Liver (tissue), 7 donors: ENCODE measurements at regions not wholly inside any gene's neighbourhood (a gene's known extent, or its start where the extent isn't known, plus 50 kb on each side); places are given as distances from the start of the nearest gene placed in this dataset.

Experiments
- DNase-seq: peaks from one replicate; pipeline ENCODE4 v3.0.0-alpha.2; 2017; ENCODE audit warnings: low spot score
- H3K27ac ChIP-seq, 2 donors: one replicate each; pipeline ENCODE4 v1.7.0; 2013; ENCODE audit warnings: inconsistent platforms in 2 of 2, low read length in 2 of 2, control low read depth in 1 of 2, low read depth in 1 of 2, mild to moderate bottlenecking in 1 of 2
- H3K27me3 ChIP-seq, 4 donors: one replicate each; pipeline versions ENCODE4 v1.6.1 to v1.7.0; 2013; ENCODE audit warnings: low read length in 3 of 4, inconsistent platforms in 1 of 4, mild to moderate bottlenecking in 1 of 4, moderate library complexity in 1 of 4; ENCODE audit not compliant: control insufficient read depth in 4 of 4, insufficient read depth in 4 of 4
- H3K36me3 ChIP-seq, 4 donors: one replicate each; pipeline versions ENCODE4 v1.6.1 to v1.7.0; 2013; ENCODE audit warnings: low read length in 3 of 4, mild to moderate bottlenecking in 3 of 4, low read depth in 1 of 4, moderate library complexity in 1 of 4; ENCODE audit not compliant: control insufficient read depth in 4 of 4, insufficient read depth in 3 of 4
- H3K4me1 ChIP-seq, 4 donors: one replicate each; pipeline versions ENCODE4 v1.6.1 to v1.7.0; 2013; ENCODE audit warnings: low read length in 3 of 4, mild to moderate bottlenecking in 3 of 4, moderate library complexity in 1 of 4; ENCODE audit not compliant: control insufficient read depth in 4 of 4, insufficient read depth in 4 of 4
- H3K4me3 ChIP-seq, 3 donors: one replicate each; pipeline versions ENCODE4 v1.6.1 to v1.7.0; 2013; ENCODE audit warnings: low read length in 3 of 3, control low read depth in 1 of 3, low read depth in 1 of 3, mild to moderate bottlenecking in 1 of 3
- H3K9ac ChIP-seq, 2 donors: one replicate each; pipeline ENCODE4 v1.7.0; 2013; ENCODE audit warnings: low read length in 2 of 2, mild to moderate bottlenecking in 2 of 2, moderate library complexity in 2 of 2, control low read depth in 1 of 2, low read depth in 1 of 2
- H3K9me3 ChIP-seq, 4 donors: one replicate each; pipeline versions ENCODE4 v1.6.1 to v1.7.0; 2013; ENCODE audit warnings: low read length in 3 of 4; ENCODE audit not compliant: control insufficient read depth in 4 of 4
- ATF3 ChIP-seq: IDR thresholded peaks from 2 replicates; pipeline ENCODE4 v1.6.1; 2016; ENCODE audit warnings: antibody characterized with exemption
- FOXA1 ChIP-seq: IDR thresholded peaks from 2 replicates; pipeline ENCODE4 v1.6.1; 2016; ENCODE audit warnings: antibody characterized with exemption
- FOXA2 ChIP-seq: IDR thresholded peaks from 2 replicates; pipeline ENCODE4 v1.6.1; 2016; ENCODE audit warnings: antibody characterized with exemption
- GABPA ChIP-seq, 2 donors: IDR thresholded peaks in 1 of 2; conservative IDR thresholded peaks in 1 of 2; 2 replicates each; pipeline ENCODE4 v1.6.1; 2016; ENCODE audit warnings: antibody characterized with exemption in 2 of 2, mild to moderate bottlenecking in 1 of 2, moderate library complexity in 1 of 2
- HNF4A ChIP-seq, 2 donors: conservative IDR thresholded peaks; 2 replicates each; pipeline ENCODE4 v1.6.1; 2016; ENCODE audit warnings: antibody characterized with exemption in 2 of 2, mild to moderate bottlenecking in 2 of 2
- HNF4G ChIP-seq: IDR thresholded peaks from 2 replicates; pipeline ENCODE4 v1.6.1; 2016; ENCODE audit warnings: antibody characterized with exemption
- JUND ChIP-seq, 2 donors: IDR thresholded peaks; 2 replicates each; pipeline ENCODE4 v1.6.1; 2016; ENCODE audit warnings: antibody characterized with exemption in 2 of 2
- MAX ChIP-seq: IDR thresholded peaks from 2 replicates; pipeline ENCODE4 v1.6.1; 2016; ENCODE audit warnings: antibody characterized with exemption
- RAD21 ChIP-seq, 2 donors: IDR thresholded peaks; 2 replicates each; pipeline ENCODE4 v1.6.1; 2016; ENCODE audit warnings: antibody characterized with exemption in 2 of 2, mild to moderate bottlenecking in 2 of 2
- RXRA ChIP-seq, 2 donors: IDR thresholded peaks; 2 replicates each; pipeline ENCODE4 v1.6.1; 2017 to 2018; ENCODE audit warnings: antibody characterized with exemption in 2 of 2, mild to moderate bottlenecking in 1 of 2
- SP1 ChIP-seq: IDR thresholded peaks from 2 replicates; pipeline ENCODE4 v1.6.1; 2018; ENCODE audit warnings: antibody characterized with exemption, mild to moderate bottlenecking
- TAF1 ChIP-seq: conservative IDR thresholded peaks from 2 replicates; pipeline ENCODE4 v1.6.1; 2016; ENCODE audit warnings: antibody characterized with exemption, mild to moderate bottlenecking
- YY1 ChIP-seq: IDR thresholded peaks from 2 replicates; pipeline ENCODE4 v1.6.1; 2016; ENCODE audit warnings: antibody characterized with exemption, mild to moderate bottlenecking
- WGBS: extraction: QIAGEN DNeasy Blood & Tissue Kit; methylation state at CpG from one replicate; pipeline ENCODE4 v1.1.7; 2013; 5-methylcytosine and 5-hydroxymethylcytosine counted together
- TF ChIP-seq, protein P1 (sequence below): IDR thresholded peaks from 2 replicates; pipeline ENCODE4 v1.6.1; 2016; ENCODE audit warnings: antibody characterized with exemption
- TF ChIP-seq, protein P2 (sequence below): IDR thresholded peaks from 2 replicates; pipeline ENCODE4 v1.6.1; 2016; ENCODE audit warnings: antibody characterized with exemption, mild to moderate bottlenecking
- donor health status: healthy.
- donor health status: healthy.
- donor health status: healthy.
- donor health status: healthy.

GRCh38 chr4:54169176-54169575 is 59.9 kb upstream of the PDGFRA start:
- no peak overlapping the region for H3K27ac ChIP-seq
- no peak overlapping the region for H3K9ac ChIP-seq
- no peak overlapping the region for H3K4me3 ChIP-seq
- 65% methylated on average over 2 of the region's 2 CpGs for WGBS
- TF ChIP-seq FOXA2 (no peak), SP1 (no peak), GABPA (IDR thresholded peaks at IDR 0.05 in 1 of 2, conservative IDR thresholded peaks at IDR 0.05 in 1 of 2) (no peak), TAF1 (no peak), JUND (IDR thresholded peaks at IDR 0.05) (no peak), HNF4A (conservative IDR thresholded peaks at IDR 0.05) (no peak), RAD21 (IDR thresholded peaks at IDR 0.05) (no peak), ATF3 (no peak), HNF4G (no peak), FOXA1 (no peak), YY1 (no peak), RXRA (IDR thresholded peaks at IDR 0.05) (no peak)
- TF ChIP-seq, protein P1, sequence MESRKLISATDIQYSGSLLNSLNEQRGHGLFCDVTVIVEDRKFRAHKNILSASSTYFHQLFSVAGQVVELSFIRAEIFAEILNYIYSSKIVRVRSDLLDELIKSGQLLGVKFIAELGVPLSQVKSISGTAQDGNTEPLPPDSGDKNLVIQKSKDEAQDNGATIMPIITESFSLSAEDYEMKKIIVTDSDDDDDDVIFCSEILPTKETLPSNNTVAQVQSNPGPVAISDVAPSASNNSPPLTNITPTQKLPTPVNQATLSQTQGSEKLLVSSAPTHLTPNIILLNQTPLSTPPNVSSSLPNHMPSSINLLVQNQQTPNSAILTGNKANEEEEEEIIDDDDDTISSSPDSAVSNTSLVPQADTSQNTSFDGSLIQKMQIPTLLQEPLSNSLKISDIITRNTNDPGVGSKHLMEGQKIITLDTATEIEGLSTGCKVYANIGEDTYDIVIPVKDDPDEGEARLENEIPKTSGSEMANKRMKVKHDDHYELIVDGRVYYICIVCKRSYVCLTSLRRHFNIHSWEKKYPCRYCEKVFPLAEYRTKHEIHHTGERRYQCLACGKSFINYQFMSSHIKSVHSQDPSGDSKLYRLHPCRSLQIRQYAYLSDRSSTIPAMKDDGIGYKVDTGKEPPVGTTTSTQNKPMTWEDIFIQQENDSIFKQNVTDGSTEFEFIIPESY: no peak
- TF ChIP-seq, protein P2, sequence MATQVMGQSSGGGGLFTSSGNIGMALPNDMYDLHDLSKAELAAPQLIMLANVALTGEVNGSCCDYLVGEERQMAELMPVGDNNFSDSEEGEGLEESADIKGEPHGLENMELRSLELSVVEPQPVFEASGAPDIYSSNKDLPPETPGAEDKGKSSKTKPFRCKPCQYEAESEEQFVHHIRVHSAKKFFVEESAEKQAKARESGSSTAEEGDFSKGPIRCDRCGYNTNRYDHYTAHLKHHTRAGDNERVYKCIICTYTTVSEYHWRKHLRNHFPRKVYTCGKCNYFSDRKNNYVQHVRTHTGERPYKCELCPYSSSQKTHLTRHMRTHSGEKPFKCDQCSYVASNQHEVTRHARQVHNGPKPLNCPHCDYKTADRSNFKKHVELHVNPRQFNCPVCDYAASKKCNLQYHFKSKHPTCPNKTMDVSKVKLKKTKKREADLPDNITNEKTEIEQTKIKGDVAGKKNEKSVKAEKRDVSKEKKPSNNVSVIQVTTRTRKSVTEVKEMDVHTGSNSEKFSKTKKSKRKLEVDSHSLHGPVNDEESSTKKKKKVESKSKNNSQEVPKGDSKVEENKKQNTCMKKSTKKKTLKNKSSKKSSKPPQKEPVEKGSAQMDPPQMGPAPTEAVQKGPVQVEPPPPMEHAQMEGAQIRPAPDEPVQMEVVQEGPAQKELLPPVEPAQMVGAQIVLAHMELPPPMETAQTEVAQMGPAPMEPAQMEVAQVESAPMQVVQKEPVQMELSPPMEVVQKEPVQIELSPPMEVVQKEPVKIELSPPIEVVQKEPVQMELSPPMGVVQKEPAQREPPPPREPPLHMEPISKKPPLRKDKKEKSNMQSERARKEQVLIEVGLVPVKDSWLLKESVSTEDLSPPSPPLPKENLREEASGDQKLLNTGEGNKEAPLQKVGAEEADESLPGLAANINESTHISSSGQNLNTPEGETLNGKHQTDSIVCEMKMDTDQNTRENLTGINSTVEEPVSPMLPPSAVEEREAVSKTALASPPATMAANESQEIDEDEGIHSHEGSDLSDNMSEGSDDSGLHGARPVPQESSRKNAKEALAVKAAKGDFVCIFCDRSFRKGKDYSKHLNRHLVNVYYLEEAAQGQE: no peak
- H3K9me3 ChIP-seq: no peaks in the 10 kb centered on the region
- no peak for DNase-seq
- H3K36me3 ChIP-seq: no peaks in the 10 kb centered on the region
- no peaks in the 10 kb centered on the region for H3K27me3 ChIP-seq
- no peaks in the 10 kb centered on the region for H3K4me1 ChIP-seq

DNA sequence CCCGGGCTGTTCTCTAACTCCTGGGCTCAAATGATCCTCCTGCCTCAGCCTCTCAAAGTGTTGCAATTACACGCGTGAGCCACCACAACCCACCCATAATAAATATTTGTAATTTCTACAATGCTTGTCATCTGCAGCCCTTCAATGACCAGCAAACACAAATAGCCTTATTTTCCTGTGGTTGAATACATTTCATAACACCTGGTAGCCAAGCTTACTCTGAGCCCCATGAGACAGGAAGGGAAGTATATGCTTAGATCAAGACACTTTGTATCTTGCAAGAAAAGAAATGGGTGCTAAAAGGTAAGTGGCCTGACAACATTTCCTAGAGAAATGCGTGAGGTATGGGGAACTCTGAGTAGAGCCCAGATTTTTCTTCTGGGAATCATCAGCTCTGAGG is 56.9 kb upstream of the PDGFRA start:
- Histone ChIP-seq H3K9ac (no peak overlapping the region), H3K4me1 (peaks cover 0 to 2% (median 0%) of the 10 kb centered on the region in 4 donors), H3K27me3 (no peaks in the 10 kb centered on the region), H3K4me3 (no peak overlapping the region), H3K9me3 (no peaks in the 10 kb centered on the region), H3K27ac (no peak overlapping the region), H3K36me3 (no peaks in the 10 kb centered on the region)
- no peak for DNase-seq
- TF ChIP-seq MAX (no peak), FOXA2 (no peak)
- WGBS: 80% methylated on average over 4 of the region's 4 CpGs
